ENCODE measurements at regions not wholly inside any gene's neighbourhood (a gene's known extent, or its start where the extent isn't known, plus 50 kb on each side); places are given as distances from the start of the nearest gene placed in this dataset.

DNA sequence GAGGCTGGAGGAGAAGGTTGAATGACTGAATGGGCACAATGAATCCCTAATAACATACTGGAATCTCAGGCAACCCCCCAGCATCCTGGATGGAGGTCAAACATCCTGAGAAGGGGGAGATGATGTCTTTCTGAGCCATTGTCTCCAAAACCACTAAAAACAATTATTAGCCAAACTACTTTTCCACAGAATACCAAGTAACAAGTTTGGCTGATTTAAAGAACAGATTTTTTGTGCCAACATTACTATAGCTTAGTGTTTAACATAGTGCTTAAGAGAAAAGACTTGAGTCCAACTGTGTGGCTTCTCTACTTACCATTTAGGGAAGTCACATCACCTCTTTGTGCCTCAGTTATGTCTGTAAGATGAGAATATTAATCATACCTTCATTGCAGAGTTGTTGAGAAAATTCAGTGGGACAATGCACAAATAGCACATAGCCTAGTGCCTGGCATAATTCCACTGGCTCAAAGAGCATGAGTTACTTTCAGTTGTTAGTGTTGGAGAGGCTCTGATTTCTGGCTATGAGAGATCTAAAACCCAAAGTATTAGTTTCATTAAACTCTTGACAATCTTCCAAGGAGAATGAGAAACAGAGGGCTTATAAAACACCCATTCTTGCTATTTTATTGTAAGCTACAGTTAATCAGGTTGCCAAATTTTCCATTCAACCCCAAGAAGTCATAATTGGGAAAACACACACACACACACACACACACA is 111.3 kb upstream of the NR3C1 start:
- ATAC-seq, result no peak

DNA sequence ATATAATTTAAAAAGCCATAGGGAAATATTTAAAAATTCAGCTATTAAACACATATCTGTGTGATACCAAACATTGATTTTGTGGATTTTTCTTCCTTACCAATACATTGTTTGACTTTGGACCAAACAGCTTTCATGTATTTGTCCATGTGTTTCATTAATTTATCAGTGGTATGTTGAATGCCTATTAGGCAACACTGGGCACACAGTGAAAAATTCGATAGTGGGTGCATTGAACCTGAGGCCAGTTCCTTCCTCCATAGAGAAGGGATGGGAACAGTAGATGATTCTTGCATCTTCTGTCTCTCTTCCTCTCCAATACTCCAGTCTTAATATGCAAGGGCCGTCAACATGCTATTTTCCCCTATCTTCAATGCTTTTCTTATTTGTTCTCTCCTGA is 110.2 kb upstream of the NR3C1 start:
- TF ChIP-seq, protein P1, sequence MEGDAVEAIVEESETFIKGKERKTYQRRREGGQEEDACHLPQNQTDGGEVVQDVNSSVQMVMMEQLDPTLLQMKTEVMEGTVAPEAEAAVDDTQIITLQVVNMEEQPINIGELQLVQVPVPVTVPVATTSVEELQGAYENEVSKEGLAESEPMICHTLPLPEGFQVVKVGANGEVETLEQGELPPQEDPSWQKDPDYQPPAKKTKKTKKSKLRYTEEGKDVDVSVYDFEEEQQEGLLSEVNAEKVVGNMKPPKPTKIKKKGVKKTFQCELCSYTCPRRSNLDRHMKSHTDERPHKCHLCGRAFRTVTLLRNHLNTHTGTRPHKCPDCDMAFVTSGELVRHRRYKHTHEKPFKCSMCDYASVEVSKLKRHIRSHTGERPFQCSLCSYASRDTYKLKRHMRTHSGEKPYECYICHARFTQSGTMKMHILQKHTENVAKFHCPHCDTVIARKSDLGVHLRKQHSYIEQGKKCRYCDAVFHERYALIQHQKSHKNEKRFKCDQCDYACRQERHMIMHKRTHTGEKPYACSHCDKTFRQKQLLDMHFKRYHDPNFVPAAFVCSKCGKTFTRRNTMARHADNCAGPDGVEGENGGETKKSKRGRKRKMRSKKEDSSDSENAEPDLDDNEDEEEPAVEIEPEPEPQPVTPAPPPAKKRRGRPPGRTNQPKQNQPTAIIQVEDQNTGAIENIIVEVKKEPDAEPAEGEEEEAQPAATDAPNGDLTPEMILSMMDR (IDR thresholded peaks at IDR 0.05), result no peak
- DNase-seq, result no peak
- intact Hi-C loops (cut with DNase I, micrococcal nuclease), result no loop called here

More for the DNA sequence above, 111.3 kb upstream of the NR3C1 start:
- no peaks in the 10 kb centered on the region for H3K36me3 ChIP-seq (ENCODE audit: low read depth)
- no peak overlapping the region for H3K4me3 ChIP-seq
- no peaks in the 10 kb centered on the region for H3K4me1 ChIP-seq (ENCODE audit: low read depth)
- TF ChIP-seq, protein P1 (IDR thresholded peaks at IDR 0.05), result no peak
- intact Hi-C loops (cut with DNase I, micrococcal nuclease), result no loop called here
- DNase-seq, result no peak
- H3K9me3 ChIP-seq, result no peaks in the 10 kb centered on the region

DNA sequence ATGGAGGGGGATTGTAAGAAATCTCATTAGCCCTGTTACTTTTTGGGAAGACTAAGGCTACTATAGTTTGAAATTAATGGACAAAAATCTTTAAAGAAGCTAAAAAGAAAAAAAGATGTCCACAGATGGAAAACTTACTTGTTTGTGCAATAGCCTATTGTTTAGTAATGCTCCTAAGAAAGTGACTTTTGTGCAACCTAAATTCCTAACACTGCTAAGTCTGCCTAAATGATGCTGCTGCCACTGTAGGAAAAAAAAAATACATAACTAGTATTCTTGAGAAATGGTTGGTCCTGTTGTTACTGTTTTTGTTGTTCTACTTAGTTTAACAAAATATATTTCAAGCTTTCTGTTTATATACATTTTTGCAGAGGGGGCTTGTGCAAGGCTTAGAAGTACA is 108.2 kb upstream of the NR3C1 start:
- no peak for ATAC-seq
- Histone ChIP-seq H3K36me3 (ENCODE audit: low read depth) (no peaks in the 10 kb centered on the region), H3K4me1 (ENCODE audit: low read depth) (no peaks in the 10 kb centered on the region), H3K4me3 (no peak overlapping the region), H3K9me3 (no peaks in the 10 kb centered on the region)
- no peak for DNase-seq
- TF ChIP-seq, protein P1 (IDR thresholded peaks at IDR 0.05), result no peak
- intact Hi-C loops (cut with DNase I, micrococcal nuclease), result no loop called here

More for the DNA sequence above, 110.2 kb upstream of the NR3C1 start:
- H3K36me3 ChIP-seq (ENCODE audit: low read depth), result no peaks in the 10 kb centered on the region
- no peak for ATAC-seq
- H3K4me3 ChIP-seq, result no peak overlapping the region
- H3K9me3 ChIP-seq, result no peaks in the 10 kb centered on the region
- H3K4me1 ChIP-seq (ENCODE audit: low read depth), result no peaks in the 10 kb centered on the region

DNA sequence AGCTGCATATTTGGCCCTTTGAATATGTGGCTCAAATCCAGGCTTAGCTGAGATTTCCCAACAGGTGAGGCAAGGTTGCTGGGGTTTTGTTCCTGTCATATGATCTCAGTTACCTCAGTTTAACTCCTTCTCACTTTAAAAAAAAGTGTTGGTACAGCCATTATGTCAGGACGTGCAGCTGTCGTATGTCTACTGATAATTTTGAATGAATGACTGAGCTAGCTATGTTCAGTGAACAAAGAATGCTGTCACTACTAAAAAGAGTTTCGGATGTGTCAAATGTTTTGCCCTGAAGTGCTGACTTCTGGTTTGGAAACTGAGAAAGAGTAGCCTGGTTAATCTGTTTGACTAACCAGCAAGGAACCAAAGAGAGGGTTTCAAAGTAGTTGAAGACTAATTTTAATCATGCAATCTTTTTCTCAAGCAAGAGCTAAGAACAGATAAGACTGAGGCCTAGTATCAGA is 106.3 kb upstream of the NR3C1 start:
- TF ChIP-seq, protein P1 (IDR thresholded peaks at IDR 0.05), result no peak
- intact Hi-C loops (cut with DNase I, micrococcal nuclease), result no loop called here
- H3K4me3 ChIP-seq, result no peak overlapping the region
- H3K9me3 ChIP-seq, result no peaks in the 10 kb centered on the region
- ATAC-seq (no peak), DNase-seq (no peak)
- no peaks in the 10 kb centered on the region for H3K36me3 ChIP-seq (ENCODE audit: low read depth)
- no peaks in the 10 kb centered on the region for H3K4me1 ChIP-seq (ENCODE audit: low read depth)

DNA sequence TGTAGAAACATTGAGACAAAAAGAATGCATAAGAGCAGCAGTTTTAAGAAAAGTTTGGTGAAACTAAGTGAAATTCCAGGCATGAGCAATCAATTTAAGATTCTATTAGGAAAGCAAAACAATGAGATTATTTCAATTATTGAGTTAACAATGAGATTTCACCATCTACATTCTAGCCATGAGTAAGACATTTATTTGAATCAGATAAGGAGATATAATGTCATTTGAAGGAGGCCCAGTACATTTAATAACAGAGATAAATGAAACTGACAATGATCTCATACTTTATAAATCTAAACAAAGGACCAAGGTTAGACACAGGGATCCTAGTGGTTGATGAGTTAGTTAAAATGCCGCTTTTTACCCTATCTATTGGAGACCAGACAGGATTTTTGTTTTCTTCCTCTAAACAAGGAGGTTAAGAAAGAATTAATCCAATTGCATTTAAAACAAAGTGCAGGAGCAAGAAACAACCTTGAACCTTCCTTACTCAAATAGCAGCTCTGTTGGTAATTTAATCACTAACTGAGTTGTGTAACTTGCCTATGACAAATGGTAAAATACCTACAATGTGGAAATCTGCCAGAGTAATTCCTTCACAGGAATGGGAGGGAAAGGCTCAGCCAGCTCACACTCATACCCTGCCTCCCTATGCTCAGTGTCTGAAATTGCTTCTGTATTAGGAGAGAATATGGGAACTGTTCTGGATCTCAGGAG is 103.5 kb upstream of the NR3C1 start:
- intact Hi-C loops (cut with DNase I, micrococcal nuclease), result no loop called here
- H3K4me3 ChIP-seq, result no peak overlapping the region
- H3K36me3 ChIP-seq (ENCODE audit: low read depth), result no peaks in the 10 kb centered on the region
- DNase-seq (no peak), ATAC-seq (peak; percentile 59)
- H3K9me3 ChIP-seq, result no peaks in the 10 kb centered on the region
- H3K4me1 ChIP-seq (ENCODE audit: low read depth), result no peaks in the 10 kb centered on the region
- TF ChIP-seq, protein P1 (IDR thresholded peaks at IDR 0.05), result no peak
